ENCODE measurements at regions not wholly inside any gene's neighbourhood (a gene's known extent, or its start where the extent isn't known, plus 50 kb on each side); places are given as distances from the start of the nearest gene placed in this dataset.

- H3K4me3 ChIP-seq (ENCODE audit: low read length in 3 of 3): no peak overlapping the region
- H3K27ac ChIP-seq (ENCODE audit: low read depth in 2 of 2, low read length in 2 of 2): no peak overlapping the region
- H3K27me3 ChIP-seq (ENCODE audit: control insufficient read depth, insufficient read depth, low read length): no peaks in the 10 kb centered on the region
- H3K9me3 ChIP-seq (ENCODE audit: control insufficient read depth in 2 of 3, insufficient read depth in 1 of 3, low read length in 3 of 3): no peaks in the 10 kb centered on the region
- FAIRE-seq (no peak), DNase-seq (no peak)
- no peak for TF ChIP-seq CTCF (IDR thresholded peaks at IDR 0.05; ENCODE audit: borderline replicate concordance, extremely low read depth, insufficient read depth)
- no peaks in the 10 kb centered on the region for H3K36me3 ChIP-seq (ENCODE audit: control insufficient read depth in 2 of 3, insufficient read depth in 3 of 3, low read length in 3 of 3)
- intact Hi-C loops (cut with DNase I): no loop called here
- H3K9ac ChIP-seq (ENCODE audit: low read length in 3 of 3): no peak overlapping the region
- no peaks in the 10 kb centered on the region for H3K4me1 ChIP-seq (ENCODE audit: control insufficient read depth in 2 of 3, insufficient read depth in 2 of 3, low read depth in 1 of 3, low read length in 3 of 3)
Observed at GRCh38 chr1:82152356-82153271, 351.9 kb downstream of the ADGRL2 start.

DNA sequence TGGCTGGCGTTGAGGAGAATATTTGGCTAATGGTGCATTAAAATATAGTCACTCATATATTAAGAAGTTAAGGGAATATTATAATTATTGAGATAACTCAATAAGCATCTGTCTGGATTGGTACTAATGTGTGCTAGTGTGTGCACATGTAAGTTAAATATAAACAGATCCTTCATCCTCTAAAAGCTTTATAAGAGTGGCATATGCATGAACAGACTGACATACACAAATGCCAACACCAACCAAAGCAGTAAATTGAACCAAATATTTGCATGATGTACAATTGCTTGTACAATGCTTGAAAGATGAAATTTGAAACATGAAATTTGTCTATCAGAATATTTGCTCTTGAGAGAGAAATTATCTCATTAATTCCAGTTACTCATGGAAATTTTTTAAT lies 344.9 kb downstream of the ADGRL2 start:
- DNase-seq: no peak
- no peak for TF ChIP-seq CTCF (IDR thresholded peaks at IDR 0.05; ENCODE audit: borderline replicate concordance, extremely low read depth, insufficient read depth)
- Histone ChIP-seq H3K4me1 (ENCODE audit: control insufficient read depth in 2 of 3, insufficient read depth in 2 of 3, low read depth in 1 of 3, low read length in 3 of 3) (no peaks in the 10 kb centered on the region), H3K36me3 (ENCODE audit: control insufficient read depth in 2 of 3, insufficient read depth in 3 of 3, low read length in 3 of 3) (no peaks in the 10 kb centered on the region), H3K27ac (ENCODE audit: low read depth in 2 of 2, low read length in 2 of 2) (no peak overlapping the region), H3K9me3 (ENCODE audit: control insufficient read depth in 2 of 3, insufficient read depth in 1 of 3, low read length in 3 of 3) (no peaks in the 10 kb centered on the region), H3K9ac (ENCODE audit: low read length in 3 of 3) (no peak overlapping the region), H3K4me3 (ENCODE audit: low read length in 3 of 3) (no peak overlapping the region), H3K27me3 (ENCODE audit: control insufficient read depth, insufficient read depth, low read length) (no peaks in the 10 kb centered on the region)
- intact Hi-C loops (cut with DNase I): no loop called here
- FAIRE-seq: no peak

DNA sequence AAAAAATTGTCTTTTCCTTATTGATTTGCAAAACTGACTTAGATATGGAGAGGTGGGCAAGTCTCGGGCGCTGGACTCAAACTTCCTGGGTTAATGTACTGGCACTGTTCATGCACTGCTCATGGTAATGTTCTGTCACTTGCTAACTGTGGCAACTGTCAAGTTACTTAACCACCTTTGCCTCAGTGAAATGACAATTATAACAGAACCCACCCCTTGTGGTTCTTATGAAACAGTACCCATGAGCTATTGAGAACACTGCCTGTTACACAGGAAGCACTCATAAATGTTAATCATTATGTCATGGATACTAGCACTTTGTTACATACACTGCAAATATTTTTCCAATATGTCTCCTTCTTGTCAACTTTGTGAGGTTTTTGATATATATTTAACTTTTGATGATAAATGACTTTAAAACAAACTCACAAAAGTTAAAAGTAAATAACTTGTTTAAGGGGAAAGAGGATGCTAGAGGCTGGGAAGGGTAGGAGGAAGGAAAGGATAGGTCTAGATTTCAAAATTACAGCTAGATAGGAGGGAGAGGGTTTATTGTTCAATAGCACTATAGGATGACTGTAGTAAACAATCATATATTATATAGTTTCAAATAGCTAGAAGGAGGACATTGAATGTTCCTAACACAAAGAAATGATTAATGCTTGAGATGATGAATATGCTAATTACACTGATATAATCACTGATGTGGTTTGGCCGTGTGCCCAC lies 342.5 kb downstream of the ADGRL2 start:
- Histone ChIP-seq H3K9ac (ENCODE audit: low read length in 3 of 3) (no peak overlapping the region), H3K36me3 (ENCODE audit: control insufficient read depth in 2 of 3, insufficient read depth in 3 of 3, low read length in 3 of 3) (no peaks in the 10 kb centered on the region), H3K4me1 (ENCODE audit: control insufficient read depth in 2 of 3, insufficient read depth in 2 of 3, low read depth in 1 of 3, low read length in 3 of 3) (no peaks in the 10 kb centered on the region), H3K27me3 (ENCODE audit: control insufficient read depth, insufficient read depth, low read length) (no peaks in the 10 kb centered on the region), H3K9me3 (ENCODE audit: control insufficient read depth in 2 of 3, insufficient read depth in 1 of 3, low read length in 3 of 3) (no peaks in the 10 kb centered on the region), H3K4me3 (ENCODE audit: low read length in 3 of 3) (no peak overlapping the region), H3K27ac (ENCODE audit: low read depth in 2 of 2, low read length in 2 of 2) (no peak overlapping the region)
- intact Hi-C loops (cut with DNase I): no loop called here
- no peak for FAIRE-seq
- no peak for TF ChIP-seq CTCF (IDR thresholded peaks at IDR 0.05; ENCODE audit: borderline replicate concordance, extremely low read depth, insufficient read depth)
- DNase-seq: no peak
